ENCODE measurements at regions not wholly inside any gene's neighbourhood (a gene's known extent, or its start where the extent isn't known, plus 50 kb on each side); places are given as distances from the start of the nearest gene placed in this dataset.

- TF ChIP-seq CTCF (conservative IDR thresholded peaks at IDR 0.05 in 1 of 2, IDR thresholded peaks at IDR 0.05 in 1 of 2; ENCODE audit: low read depth in 1 of 2, low read length in 2 of 2) (no peak), EZH2 (IDR thresholded peaks at IDR 0.05; ENCODE audit: low read length, missing control alignments) (no peak)
Observed at GRCh38 chr20:12391099-12391498, 473.4 kb downstream of the BTBD3 start.
